OCI-LY3 (cell line): ENCODE measurements at regions not wholly inside any gene's neighbourhood (a gene's known extent, or its start where the extent isn't known, plus 50 kb on each side); places are given as distances from the start of the nearest gene placed in this dataset.

Experiments
- EZH2phosphoT487 ChIP-seq: fragments of 200-600 bp; shearing (Covaris generic); IDR thresholded peaks from 2 replicates; pipeline ENCODE4 v1.6.1; 2018; ENCODE audit warnings: antibody characterized with exemption, mixed run types, low read depth
- TF ChIP-seq, protein P1 (sequence below): fragments of 200-600, 300-600 bp; sonication (generic); IDR thresholded peaks from 2 replicates; pipeline ENCODE4 v1.5.1; 2014; ENCODE audit warnings: antibody characterized with exemption, low read length, low read depth

DNA sequence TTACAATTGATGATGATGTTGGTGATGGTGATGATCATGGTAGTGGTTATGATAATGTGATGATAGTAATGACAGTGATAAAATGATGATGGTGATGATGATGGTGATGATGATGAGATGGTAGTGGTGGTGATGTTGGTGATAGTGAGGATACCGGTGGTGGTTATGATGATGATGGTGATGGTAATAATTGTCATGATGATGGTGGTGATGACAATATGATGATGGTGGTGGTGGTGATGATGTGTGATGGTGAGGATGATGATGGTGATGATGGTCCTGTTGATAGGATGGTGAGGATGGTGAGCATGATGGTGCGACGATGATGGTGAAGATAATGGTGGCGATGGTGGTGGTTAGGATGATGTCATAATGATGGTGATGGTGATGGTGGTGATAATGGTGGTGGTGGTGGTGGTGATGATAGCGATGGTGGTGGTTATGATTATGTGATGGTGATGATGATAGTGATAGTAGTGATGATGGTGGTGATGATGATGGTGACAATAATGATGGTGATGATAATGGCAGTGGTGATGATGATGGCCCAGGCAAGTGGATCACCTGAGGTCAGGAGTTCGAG, 1129.9 kb downstream of the BRD1 start:
- TF ChIP-seq, protein P1, sequence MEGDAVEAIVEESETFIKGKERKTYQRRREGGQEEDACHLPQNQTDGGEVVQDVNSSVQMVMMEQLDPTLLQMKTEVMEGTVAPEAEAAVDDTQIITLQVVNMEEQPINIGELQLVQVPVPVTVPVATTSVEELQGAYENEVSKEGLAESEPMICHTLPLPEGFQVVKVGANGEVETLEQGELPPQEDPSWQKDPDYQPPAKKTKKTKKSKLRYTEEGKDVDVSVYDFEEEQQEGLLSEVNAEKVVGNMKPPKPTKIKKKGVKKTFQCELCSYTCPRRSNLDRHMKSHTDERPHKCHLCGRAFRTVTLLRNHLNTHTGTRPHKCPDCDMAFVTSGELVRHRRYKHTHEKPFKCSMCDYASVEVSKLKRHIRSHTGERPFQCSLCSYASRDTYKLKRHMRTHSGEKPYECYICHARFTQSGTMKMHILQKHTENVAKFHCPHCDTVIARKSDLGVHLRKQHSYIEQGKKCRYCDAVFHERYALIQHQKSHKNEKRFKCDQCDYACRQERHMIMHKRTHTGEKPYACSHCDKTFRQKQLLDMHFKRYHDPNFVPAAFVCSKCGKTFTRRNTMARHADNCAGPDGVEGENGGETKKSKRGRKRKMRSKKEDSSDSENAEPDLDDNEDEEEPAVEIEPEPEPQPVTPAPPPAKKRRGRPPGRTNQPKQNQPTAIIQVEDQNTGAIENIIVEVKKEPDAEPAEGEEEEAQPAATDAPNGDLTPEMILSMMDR, result no peak
- TF ChIP-seq EZH2phosphoT487, result no peak
